ENCODE measurements at regions not wholly inside any gene's neighbourhood (a gene's known extent, or its start where the extent isn't known, plus 50 kb on each side); places are given as distances from the start of the nearest gene placed in this dataset.

- Histone ChIP-seq H3K4me3 (no peak overlapping the region), H3K27me3 (no peaks in the 10 kb centered on the region), H3K4me1 (ENCODE audit: insufficient read depth) (no peaks in the 10 kb centered on the region), H3K9me3 (no peaks in the 10 kb centered on the region), H3K36me3 (no peaks in the 10 kb centered on the region), H3K27ac (no peak overlapping the region)
- 30 to 39% (median 39%) methylated on average over 5 of the region's 5 CpGs for WGBS, 3 donors
- intact Hi-C loops (cut with DNase I), result no loop called here
- no peak for DNase-seq
- no peak for TF ChIP-seq POLR2A (IDR thresholded peaks at IDR 0.05)
- no peak for TF ChIP-seq EP300 (IDR thresholded peaks at IDR 0.05)
- TF ChIP-seq CTCF (IDR thresholded peaks at IDR 0.05), result no peak
These were observed 264.4 kb upstream of the MKI67 start for GRCh38 chr10:128390596-128390995.

GRCh38 chr10:128393546-128393945 lies 267.3 kb upstream of the MKI67 start:
- Histone ChIP-seq H3K4me3 (no peak overlapping the region), H3K4me1 (ENCODE audit: insufficient read depth) (no peaks in the 10 kb centered on the region), H3K9me3 (no peaks in the 10 kb centered on the region), H3K27me3 (no peaks in the 10 kb centered on the region), H3K27ac (no peak overlapping the region), H3K36me3 (no peaks in the 10 kb centered on the region)
- no peak for DNase-seq
- TF ChIP-seq CTCF (IDR thresholded peaks at IDR 0.05) (no peak), POLR2A (IDR thresholded peaks at IDR 0.05) (no peak), EP300 (IDR thresholded peaks at IDR 0.05) (no peak)
- intact Hi-C loops (cut with DNase I), result no loop called here
- 57 to 67% (median 62%) methylated on average over 4 of the region's 4 CpGs for WGBS, 3 donors

- 78 to 89% (median 81%) methylated on average over 8 of the region's 8 CpGs for WGBS, 3 donors
- intact Hi-C loops (cut with DNase I), result no loop called here
- Histone ChIP-seq H3K4me1 (ENCODE audit: insufficient read depth) (no peaks in the 10 kb centered on the region), H3K9me3 (no peaks in the 10 kb centered on the region), H3K27ac (no peak overlapping the region), H3K36me3 (no peaks in the 10 kb centered on the region), H3K4me3 (no peak overlapping the region), H3K27me3 (no peaks in the 10 kb centered on the region)
- DNase-seq, result no peak
- TF ChIP-seq POLR2A (IDR thresholded peaks at IDR 0.05) (no peak), CTCF (IDR thresholded peaks at IDR 0.05) (no peak), EP300 (IDR thresholded peaks at IDR 0.05) (no peak)
These were observed 271.9 kb upstream of the MKI67 start for GRCh38 chr10:128398118-128398517.

GRCh38 chr10:128398999-128399398 lies 272.8 kb upstream of the MKI67 start:
- Histone ChIP-seq H3K9me3 (no peaks in the 10 kb centered on the region), H3K27me3 (no peaks in the 10 kb centered on the region), H3K27ac (no peak overlapping the region), H3K36me3 (no peaks in the 10 kb centered on the region), H3K4me3 (no peak overlapping the region), H3K4me1 (ENCODE audit: insufficient read depth) (no peaks in the 10 kb centered on the region)
- 80 to 94% (median 93%) methylated on average over 1 of the region's 1 CpG for WGBS, 3 donors
- TF ChIP-seq CTCF (IDR thresholded peaks at IDR 0.05) (no peak), POLR2A (IDR thresholded peaks at IDR 0.05) (no peak), EP300 (IDR thresholded peaks at IDR 0.05) (no peak)
- intact Hi-C loops (cut with DNase I), result no loop called here
- DNase-seq, result no peak

GRCh38 chr10:128400564-128400963 lies 274.3 kb upstream of the MKI67 start:
- Histone ChIP-seq H3K27ac (no peak overlapping the region), H3K4me3 (no peak overlapping the region), H3K4me1 (ENCODE audit: insufficient read depth) (no peaks in the 10 kb centered on the region), H3K36me3 (no peaks in the 10 kb centered on the region), H3K9me3 (no peaks in the 10 kb centered on the region), H3K27me3 (no peaks in the 10 kb centered on the region)
- no peak for TF ChIP-seq POLR2A (IDR thresholded peaks at IDR 0.05)
- TF ChIP-seq EP300 (IDR thresholded peaks at IDR 0.05), result no peak
- TF ChIP-seq CTCF (IDR thresholded peaks at IDR 0.05), result no peak
- 61 to 73% (median 73%) methylated on average over 8 of the region's 8 CpGs for WGBS, 3 donors
- intact Hi-C loops (cut with DNase I), result no loop called here
- no peak for DNase-seq

Measured in ovary (tissue), 7 donors.